CD4-positive, alpha-beta T cell treated with Interferon gamma for 1 hour (primary cell): ENCODE measurements at regions not wholly inside any gene's neighbourhood (a gene's known extent, or its start where the extent isn't known, plus 50 kb on each side); places are given as distances from the start of the nearest gene placed in this dataset.

Experiments used
- DNase-seq: peaks from one replicate; pipeline ENCODE4 v3.0.0-alpha.2; 2020

DNA sequence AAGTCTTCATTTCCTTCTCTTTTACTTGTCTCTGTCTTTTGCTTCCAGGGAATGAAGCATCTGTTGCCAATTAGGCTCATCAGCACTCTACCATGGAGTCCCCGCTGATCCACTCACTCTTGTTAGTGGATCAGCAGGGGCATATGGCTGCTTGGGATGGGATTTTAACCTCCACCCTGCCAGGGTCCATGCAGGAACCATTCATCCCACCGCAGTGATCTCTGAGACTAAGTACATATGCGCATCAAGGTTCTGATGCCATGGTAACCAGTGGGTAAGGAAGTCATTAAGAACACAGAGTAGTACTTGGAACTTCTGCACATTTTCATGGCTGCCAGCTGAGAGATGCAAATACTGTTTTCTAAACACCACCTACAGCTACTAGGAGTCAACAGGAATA, 374.0 kb upstream of the ALCAM start:
- no peak for DNase-seq

DNA sequence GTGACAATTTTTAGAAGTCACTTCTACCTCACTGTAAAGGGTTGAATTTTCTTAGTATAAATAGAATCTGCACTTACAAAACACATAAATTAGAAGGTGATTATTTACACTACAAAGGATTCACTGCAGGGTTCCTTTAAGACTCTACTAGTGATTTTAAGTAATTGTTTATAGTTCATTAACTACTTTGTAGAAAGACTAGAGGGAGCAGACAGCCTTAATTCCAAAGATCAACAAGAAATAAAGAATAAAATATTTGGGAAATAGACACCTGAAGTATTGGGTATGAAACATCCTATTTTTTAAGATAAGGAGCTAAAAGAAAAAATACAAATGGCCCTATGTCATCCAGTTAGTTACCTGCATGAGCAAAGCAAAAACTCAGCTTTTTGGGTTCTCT, 360.5 kb upstream of the ALCAM start:
- DNase-seq: no peak

DNA sequence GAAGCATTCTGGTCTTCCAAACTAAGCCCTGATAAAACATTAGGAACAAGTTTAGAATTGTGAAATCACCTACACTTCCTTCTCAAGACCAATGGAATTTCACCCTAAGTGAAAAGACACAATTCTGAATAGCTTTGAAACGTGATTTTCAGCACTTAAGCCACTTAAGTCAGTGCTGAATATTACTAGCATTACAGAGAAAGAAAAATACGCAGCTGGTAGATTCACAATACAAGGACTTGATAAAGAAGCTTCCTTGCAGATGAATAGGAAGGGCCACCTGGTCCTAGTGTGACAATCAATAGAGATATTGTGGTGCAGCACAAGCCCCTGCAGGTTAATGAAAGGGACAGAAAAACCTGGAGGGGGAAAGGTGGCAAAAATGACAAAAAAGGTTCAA, 353.1 kb upstream of the ALCAM start:
- DNase-seq: no peak

DNA sequence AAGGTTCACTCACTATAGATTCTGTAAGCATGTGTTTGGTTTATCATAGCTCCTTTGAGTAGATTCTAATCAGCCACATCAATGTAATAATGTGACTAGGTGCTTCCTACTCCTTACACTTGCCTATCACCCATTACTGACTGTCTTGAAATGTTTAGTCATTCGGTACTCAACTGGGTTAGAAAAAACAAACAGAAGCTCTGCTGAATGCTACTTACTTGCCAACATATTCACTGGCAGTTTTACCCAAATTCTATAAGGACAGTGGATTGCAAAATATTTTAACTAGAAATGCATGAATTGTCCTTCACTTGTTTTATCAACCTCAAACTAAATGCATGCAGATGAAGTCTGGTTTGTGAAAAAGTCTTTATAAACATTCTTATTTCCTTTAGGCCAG, 352.1 kb upstream of the ALCAM start:
- DNase-seq: no peak

DNA sequence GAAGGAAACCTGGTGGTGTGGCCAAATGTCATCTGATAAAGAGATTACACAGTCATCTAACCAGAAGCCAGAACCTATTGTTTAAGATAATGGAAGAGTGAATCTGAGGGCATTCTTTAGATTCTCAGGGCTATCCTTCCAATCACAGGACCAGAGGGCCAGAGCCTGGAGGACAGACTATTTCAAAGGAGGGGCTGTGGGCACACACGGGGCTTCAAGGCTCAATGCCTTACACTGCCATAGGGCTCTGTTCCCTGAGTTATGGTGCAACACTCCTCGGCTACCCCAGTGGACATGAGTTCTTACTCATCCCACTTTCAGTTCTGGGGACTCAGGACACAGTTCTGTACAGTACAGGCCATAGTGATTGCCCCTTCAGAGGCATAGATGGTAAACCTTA, 343.9 kb upstream of the ALCAM start:
- no peak for DNase-seq

DNA sequence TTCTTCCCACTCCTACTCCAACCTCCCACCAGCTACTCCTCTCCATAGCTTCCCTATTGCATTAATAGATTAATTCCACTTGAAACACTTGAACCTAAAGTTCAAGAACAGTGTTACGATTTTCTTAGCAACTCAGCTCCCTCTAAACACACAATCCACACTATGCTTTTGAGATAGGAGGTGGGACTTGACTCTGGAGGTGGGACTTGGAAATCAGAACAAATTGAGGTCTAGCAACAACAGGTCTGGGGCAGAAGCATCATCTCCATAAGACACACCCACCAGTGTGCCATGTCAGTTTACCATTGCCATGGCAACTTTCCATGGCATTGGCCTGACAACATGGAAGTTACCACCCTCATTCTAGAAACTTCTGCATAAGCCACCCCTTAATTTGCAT, 336.5 kb upstream of the ALCAM start:
- no peak for DNase-seq

DNA sequence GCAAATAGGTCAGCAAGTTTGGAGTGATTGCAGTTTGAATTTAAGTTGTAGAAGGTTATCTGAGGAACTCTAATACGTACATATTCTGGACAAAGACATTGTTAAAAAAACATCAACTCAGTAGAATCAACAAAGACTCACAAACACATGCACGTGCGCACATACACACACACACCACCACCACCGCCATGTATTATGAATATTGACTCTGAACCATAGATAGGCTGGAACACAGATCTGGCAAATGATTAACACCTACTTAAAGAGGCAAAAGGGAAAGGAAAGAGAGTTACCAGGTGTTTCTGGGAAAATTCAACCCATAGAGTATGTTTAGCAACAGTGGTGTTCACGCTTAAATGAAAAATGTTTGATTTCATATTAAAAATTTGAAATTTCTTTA, 334.2 kb upstream of the ALCAM start:
- no peak for DNase-seq

DNA sequence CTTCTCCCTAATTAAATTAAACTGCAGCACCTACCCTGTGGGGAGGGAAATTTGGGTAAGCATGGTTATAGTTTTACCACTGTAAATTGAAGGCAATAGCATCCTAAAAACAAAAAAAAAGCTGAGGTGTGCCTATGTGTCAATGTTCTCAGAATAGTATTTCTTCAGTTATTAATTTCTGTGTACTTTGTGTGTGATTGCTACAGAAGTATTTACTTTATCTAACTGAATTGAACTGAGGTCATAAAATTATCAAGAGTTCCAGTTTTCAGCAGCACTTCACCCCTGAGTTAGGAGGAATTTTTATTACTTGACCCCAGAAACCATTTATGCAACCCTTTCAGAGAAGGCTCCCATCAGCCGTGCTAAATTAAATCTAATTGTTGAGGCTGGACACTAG, 333.6 kb upstream of the ALCAM start:
- DNase-seq: no peak

DNA sequence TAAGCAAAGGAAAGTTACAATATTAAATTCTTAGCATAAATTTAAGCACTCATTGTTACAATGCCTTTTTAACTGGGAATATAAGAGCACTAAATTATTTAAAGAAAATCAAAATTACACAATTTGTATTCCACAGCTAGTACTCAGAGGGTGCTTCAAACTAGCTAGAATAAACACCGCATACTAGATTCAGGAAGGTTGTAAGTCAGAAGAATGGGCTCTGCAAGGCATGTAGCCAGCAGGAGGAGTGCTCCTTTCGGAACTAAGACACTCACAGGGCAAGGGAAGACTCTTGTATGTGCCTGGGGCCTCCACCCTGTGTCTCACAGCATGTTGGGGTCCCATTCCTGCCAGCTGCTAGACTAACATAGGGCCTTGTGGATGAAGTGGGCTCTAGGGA, 327.7 kb upstream of the ALCAM start:
- no peak for DNase-seq

DNA sequence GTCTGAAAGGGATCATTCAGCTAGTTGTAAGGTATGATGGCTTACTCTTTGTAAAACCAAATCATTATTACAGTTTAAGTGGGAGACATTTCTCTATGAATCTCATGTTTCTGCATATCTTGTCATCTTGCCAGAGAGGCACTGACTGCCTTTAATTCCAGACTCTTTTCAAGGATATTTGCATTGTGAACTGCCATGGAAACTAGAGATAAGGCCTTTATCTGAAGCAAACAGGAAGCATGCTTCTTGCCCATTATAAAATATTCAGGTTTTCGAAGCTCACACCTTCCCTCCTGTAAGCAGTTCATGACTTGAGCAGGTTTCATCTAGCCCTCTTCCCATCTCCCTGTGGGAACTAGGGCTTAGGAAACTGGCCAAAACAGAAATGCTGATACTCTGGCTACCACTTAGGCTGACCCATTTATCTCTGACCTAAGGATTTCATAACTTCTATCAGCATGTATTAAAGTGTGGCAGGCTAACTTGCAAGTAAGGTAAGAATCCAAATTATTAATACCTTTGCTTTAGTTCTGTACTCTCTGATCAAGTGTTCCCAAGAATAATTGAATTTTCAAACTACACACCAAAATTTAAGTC, 326.6 kb upstream of the ALCAM start:
- no peak for DNase-seq

DNA sequence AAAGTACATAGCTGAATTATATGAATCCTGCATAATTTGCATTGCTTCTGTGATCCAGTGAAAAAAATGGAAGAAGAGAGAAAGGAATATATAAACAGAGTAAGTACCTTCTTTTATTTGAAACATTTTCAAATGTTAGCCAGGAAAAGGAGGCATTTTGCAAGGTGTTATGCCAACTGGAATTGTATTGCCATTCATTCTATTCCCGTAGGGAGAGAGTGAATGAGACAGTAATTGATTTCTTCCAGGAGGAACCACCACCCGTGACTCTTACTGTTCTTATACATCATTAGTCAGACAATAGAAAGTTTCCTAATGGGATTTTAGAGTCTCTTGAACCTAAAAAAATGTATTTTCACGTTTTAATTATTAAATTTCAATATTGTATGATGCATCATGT, 324.1 kb upstream of the ALCAM start:
- no peak for DNase-seq

DNA sequence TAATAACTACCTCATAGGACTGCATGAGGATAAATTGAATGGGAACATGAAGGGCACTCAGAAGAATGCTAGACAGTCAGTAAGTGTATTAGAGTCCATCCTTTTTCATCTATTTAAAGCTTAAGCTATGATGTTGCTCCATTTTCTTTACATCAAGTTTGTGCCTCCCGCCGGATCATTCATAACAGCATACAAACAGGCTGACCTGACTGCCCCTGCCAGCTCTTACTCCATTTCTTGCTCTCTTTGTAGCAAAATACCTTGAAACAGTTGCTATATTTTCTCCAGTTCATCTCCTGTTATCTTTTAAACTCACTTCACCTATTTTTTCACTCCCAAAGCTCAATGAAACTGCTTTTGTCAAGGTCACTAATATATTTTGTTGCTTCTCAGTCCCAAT, 315.6 kb upstream of the ALCAM start:
- no peak for DNase-seq

DNA sequence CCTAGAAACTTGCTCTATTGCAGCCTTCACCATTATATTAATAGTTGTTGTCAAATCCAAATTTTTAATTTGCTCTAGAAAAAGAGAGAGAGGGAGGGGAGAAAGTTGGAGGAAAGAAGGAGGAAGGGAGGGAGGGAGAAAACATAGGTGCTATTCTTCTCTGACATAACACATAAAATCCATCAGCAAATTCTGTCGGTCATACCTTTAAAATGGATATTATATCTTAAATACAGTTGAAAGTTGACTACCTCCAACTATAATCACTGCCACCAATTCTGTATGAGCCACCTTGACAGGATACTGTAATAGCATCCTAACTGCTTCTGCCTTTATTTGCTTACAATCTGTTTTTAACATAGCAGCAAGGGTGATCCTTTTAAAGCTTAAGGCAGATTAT, 314.7 kb upstream of the ALCAM start:
- no peak for DNase-seq

DNA sequence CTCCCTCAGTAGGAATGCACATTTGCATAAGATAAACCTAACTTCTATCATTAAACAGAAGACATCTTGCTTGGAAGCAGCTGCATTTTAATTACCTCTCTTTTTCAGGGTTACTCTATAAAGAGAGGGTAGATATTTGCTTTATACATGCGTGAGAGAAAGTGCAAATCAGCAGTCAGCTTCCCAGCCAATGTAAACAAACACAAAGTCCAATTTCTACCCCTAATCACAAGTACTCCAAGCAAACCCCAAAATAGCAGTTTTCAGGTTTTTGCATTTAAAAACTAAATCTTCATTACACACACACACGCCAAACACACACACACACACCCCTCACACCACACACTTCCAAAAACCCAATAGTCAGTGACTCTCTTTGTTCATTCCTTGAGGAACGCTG, 303.9 kb upstream of the ALCAM start:
- no peak for DNase-seq

DNA sequence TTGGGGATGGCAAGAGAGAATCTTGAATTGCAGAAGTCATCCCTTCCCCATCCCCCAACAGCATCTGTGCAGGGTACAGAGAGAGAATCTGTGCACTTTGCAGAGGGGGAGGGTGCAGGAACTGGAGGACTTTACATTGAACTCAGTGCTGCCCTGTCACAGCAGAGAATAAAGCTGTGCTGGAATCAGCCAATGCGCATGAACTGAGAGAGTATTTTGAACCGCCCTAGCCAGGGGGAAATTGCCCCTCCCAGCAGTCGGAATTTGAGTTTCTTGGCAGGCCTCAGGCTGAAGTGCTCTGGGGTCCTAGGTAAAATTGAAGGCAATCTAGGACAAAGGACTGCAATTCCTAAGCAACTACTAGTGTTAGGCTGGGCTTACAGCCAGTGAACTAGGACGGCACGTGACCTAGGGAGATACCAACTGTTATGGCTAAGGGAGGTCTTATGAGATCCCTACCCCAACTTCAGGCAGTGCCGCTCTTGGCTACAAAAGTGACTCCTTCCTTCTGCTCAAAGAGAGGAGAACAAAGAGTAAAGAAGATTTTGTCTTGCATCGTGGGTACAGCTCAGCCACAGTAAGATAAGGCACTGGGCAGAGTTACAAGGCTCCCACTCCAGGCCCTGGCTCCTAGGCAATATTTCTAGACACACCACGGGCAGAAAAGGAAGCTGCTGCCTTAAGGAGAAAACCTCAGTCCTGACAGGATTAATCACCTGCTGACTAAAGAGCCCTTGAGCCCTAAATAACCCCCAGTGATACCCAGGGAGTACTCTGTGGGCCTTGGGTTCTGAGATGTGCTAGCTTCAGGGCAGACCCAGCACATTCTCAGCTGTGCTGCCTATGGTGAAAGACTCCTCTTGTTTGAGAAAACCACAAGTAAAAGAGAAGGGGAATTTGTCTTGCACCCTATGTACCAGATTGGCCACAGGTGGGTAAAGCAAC, 300.5 kb upstream of the ALCAM start:
- DNase-seq: no peak

DNA sequence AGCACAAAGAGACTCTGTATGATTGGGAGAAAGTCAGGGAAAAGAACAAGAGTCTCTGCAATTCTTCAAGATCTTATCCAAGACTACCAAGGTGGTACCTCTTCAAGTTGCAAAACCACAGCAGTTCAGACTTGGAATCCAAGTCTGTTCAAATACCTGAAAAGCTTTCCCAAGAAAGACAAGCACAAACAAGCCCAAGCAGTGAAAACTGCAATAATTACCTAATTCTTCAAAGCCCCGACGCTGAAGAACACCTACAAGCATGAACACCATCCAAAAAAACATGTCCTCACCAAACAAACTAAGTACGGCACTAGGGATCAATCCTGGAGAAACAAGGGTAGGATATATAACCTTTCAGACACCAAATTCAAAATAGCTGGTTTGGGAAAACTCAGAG, 299.3 kb upstream of the ALCAM start:
- DNase-seq: no peak

DNA sequence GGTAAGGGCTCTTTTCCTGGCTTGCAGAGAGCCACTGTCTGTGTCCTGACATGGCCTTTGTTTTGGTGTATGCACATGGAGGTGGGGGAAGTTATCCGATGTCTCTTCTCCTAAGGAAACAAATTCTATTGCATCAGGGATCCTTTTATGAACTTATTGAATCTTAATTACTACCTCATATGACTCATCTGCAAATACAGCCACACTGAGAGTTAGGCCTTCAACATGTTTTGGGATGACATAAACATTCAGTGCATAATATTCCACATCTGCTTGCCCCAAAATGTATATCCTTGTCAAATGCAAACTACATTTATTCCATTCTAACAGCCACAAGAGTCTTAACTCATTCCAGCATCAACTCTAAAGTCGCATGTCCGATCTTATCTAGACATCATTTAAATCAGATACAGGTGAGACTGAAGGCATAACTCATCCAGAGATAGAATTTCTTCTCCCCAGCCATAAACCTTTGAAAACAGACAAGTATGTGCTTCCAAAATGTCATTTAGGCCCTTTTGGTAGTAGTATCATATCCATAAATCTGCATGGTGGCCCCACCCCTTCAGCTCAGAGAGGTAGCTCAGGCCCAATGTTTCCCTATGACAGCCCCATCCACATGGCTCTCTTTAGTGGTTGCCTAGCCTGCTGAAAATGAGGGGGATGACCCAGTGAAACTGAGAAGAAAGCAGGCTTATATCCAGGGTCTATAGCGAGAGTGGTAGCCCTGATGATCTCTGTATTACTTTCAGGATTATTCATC, 289.5 kb upstream of the ALCAM start:
- no peak for DNase-seq

DNA sequence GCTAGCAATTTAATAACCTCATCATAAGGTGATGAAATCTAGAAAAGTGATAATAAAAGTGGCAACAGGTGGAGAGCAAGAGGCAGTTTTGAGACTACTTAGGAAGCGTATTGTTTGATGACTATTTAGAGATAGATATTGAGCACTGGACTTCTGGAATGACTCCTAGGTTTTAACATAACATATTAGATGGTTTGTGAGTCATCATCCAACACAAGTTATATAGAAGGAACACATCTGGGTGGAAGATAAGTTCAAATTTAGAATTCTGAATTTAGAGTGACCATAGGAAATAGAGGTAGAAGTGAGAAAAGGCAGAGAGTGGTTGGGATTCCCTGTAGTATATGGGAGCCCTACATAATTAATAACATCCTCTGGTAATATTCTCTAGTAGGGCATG, 282.8 kb upstream of the ALCAM start:
- DNase-seq: no peak

DNA sequence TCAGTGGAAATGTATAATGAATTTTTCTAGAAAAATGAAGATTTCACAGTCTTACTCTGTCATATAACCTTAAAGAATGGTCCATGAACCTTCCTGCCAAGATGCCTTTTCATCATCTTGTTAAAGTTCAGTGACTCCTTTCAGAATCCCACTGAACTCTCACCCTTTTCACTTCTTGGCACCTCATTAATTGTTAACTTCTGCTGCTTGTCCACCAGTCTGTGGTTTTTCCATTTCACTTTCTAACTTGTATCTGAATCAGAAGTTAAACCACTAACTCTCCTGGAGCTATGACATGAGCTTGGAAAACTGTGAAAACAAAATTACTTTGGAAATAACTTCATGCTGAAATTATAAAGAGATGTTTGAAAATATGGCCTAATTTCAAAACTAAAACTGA, 281.2 kb upstream of the ALCAM start:
- DNase-seq: no peak

DNA sequence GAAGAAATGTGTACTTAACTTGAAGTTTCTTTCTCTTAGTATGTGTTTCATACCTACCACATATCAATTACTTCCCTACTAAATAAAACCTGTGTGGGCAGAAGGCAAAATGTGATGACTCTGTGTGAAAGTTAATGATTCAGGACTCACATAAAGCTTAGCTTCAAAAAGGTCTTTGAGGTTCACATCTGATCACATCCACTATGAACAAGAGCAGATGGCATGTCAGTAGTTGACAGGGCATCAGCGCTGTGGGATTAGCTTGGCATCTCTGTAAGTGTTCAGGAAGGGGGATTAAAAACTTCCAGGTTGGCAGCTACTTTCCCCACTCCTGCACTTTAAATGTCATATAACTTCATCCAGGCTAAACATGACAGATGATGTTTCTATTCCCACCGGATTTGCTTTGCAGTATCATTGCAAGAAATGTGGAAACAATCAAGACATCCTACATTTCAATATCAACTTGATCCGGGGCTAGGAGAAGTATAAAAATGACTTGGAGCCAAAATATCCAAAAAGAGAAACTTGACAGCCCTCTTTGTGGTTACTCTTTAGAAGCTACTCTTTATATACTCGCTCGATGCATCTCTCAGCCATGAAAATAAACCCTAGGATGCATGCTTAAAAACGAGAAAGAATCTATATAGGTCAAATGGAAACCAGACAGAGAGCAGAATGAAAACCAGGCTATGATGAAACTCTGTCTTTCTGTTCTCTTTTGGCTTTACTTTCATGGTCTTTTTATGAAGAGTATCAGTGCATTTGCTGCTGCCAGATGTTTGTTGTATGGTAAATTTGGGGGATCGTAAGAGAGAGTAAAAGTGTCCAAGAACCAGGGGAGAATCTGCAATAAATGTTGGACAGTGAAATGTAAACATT, 273.1 kb upstream of the ALCAM start:
- no peak for DNase-seq

DNA sequence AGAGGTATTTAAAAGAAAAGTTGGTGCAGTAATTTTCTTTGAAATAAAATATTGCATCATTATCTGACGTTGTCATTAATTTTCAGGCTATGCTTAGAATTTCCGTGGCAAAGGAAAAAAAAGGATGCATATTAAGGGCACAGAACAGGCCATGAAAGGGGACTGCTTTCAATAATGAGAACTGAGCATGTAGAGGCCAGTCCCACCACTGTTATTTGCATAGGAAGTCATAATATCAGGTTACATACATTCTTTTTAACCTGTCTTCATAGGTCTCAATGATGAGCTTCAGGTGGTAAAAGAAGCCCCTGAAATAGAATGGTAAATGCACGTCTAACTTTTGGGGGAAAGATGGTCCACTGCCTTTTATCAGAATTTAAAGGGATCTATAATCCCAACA, 272.1 kb upstream of the ALCAM start:
- DNase-seq: no peak

DNA sequence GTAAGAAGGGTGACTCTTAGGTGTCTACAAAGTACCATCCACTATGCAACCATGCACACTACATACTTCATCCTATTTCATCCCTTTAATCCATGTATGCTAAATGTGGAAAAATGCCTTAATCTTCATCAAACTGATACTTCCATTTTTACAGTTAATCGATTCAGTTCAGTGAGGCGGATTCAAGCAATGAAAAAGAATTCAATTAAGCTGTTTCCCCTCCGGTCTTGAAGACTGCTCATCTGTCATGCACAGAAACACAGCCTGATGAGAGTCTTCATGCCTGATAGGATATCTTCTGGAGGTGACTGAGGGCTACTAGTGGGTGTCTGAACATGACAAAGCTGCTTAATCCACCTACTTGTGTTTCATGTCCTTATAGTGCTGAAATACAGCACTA, 270.6 kb upstream of the ALCAM start:
- DNase-seq: no peak

DNA sequence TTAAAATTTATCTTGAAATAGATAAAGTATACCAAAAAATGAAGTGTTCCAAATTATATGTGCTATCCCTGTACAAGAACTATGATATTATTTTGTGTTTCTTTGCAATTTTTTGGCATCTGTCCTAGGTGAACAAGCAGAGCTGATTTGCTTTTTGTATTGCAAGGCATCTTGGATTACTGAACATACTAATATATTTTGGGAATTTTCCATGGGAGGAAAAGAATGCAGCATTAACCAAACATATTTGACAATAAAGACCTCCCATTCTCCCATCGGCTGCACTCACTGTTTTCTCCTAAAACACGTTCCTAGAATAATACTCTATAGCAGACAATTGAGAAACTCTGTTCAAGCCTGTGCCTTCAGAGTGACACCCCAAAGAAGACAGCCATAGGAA, 265.1 kb upstream of the ALCAM start:
- DNase-seq: no peak
